ENCODE measurements at regions not wholly inside any gene's neighbourhood (a gene's known extent, or its start where the extent isn't known, plus 50 kb on each side); places are given as distances from the start of the nearest gene placed in this dataset.

DNA sequence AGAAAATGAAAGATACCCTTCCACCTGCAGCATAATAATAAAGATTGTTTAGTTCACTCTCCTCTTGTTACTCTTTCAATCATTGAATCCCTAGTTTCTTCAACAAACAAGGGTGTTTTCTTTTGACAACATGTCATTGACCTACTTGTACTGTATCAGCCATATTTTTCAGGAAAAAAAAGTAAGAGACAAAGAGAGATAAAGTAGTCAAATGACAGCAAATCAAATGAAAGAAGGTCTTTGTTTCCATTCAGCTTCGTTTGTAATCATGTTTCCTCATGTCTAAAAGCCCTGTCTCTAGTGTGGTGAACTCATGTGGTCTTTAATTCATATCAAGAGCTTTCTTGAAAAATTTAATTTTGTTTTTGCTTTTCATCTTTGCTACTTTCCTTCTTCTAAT, 557.8 kb upstream of the LRATD1 start:
- TF ChIP-seq ZNF274 (IDR thresholded peaks at IDR 0.05; ENCODE audit: borderline replicate concordance, extremely low read depth, low read length) (no peak), RAD21 (IDR thresholded peaks at IDR 0.05 in 1 of 2, conservative IDR thresholded peaks at IDR 0.05 in 1 of 2; ENCODE audit: low read depth in 2 of 2, low read length in 2 of 2) (no peak), SUZ12 (IDR thresholded peaks at IDR 0.05; ENCODE audit: low read length) (no peak), POLR2A (IDR thresholded peaks at IDR 0.05; ENCODE audit: control extremely low read depth in 1 of 2, low read depth in 2 of 2, low read length in 2 of 2) (no peak), JUN (IDR thresholded peaks at IDR 0.05; ENCODE audit: low read depth, low read length) (no peak), EZH2 (IDR thresholded peaks at IDR 0.05; ENCODE audit: low read depth, low read length, severe bottlenecking) (no peak), TBP (IDR thresholded peaks at IDR 0.05; ENCODE audit: low read depth, low read length) (no peak), CEBPB (IDR thresholded peaks at IDR 0.05; ENCODE audit: low read depth, low read length) (no peak)
- TF ChIP-seq, protein P1, sequence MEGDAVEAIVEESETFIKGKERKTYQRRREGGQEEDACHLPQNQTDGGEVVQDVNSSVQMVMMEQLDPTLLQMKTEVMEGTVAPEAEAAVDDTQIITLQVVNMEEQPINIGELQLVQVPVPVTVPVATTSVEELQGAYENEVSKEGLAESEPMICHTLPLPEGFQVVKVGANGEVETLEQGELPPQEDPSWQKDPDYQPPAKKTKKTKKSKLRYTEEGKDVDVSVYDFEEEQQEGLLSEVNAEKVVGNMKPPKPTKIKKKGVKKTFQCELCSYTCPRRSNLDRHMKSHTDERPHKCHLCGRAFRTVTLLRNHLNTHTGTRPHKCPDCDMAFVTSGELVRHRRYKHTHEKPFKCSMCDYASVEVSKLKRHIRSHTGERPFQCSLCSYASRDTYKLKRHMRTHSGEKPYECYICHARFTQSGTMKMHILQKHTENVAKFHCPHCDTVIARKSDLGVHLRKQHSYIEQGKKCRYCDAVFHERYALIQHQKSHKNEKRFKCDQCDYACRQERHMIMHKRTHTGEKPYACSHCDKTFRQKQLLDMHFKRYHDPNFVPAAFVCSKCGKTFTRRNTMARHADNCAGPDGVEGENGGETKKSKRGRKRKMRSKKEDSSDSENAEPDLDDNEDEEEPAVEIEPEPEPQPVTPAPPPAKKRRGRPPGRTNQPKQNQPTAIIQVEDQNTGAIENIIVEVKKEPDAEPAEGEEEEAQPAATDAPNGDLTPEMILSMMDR (IDR thresholded peaks at IDR 0.05; ENCODE audit: control extremely low read depth in 1 of 3, insufficient read depth in 1 of 3, low read depth in 1 of 3, low read length in 3 of 3): no peak
- TF ChIP-seq, protein P2, sequence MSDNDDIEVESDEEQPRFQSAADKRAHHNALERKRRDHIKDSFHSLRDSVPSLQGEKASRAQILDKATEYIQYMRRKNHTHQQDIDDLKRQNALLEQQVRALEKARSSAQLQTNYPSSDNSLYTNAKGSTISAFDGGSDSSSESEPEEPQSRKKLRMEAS (IDR thresholded peaks at IDR 0.05): no peak

Measured in H1 (cell line).